H1 (cell line): ENCODE measurements at regions not wholly inside any gene's neighbourhood (a gene's known extent, or its start where the extent isn't known, plus 50 kb on each side); places are given as distances from the start of the nearest gene placed in this dataset.

Experiments used
- JUN ChIP-seq: IDR thresholded peaks from 2 replicates; pipeline ENCODE4 v1.6.1; 2011; ENCODE audit warnings: low read depth, mild to moderate bottlenecking, improper control_type of control experiment, low read length
- KDM4A ChIP-seq: IDR thresholded peaks from one replicate; pipeline ENCODE4 v1.7.1; 2012; ENCODE audit warnings: low read depth, mild to moderate bottlenecking, moderate library complexity, low read length, inconsistent platforms; ENCODE audit not compliant: severe bottlenecking
- MAFK ChIP-seq: IDR thresholded peaks from 2 replicates; pipeline ENCODE4 v1.6.1; 2012; ENCODE audit warnings: low read depth, mild to moderate bottlenecking, improper control_type of control experiment, low read length
- POLR2A ChIP-seq, 2 experiments: IDR thresholded peaks; 1 replicate in 1 of 2; 2 replicates in 1 of 2; pipeline ENCODE4 v1.6.1; 2011; ENCODE audit warnings: low read depth in 2 of 2, low read length in 2 of 2, mild to moderate bottlenecking in 2 of 2; ENCODE audit errors: control extremely low read depth in 1 of 2
- TEAD4 ChIP-seq: IDR thresholded peaks from 2 replicates; pipeline ENCODE4 v1.6.1; 2012; ENCODE audit warnings: low read depth, low read length, inconsistent platforms, mixed read lengths

DNA sequence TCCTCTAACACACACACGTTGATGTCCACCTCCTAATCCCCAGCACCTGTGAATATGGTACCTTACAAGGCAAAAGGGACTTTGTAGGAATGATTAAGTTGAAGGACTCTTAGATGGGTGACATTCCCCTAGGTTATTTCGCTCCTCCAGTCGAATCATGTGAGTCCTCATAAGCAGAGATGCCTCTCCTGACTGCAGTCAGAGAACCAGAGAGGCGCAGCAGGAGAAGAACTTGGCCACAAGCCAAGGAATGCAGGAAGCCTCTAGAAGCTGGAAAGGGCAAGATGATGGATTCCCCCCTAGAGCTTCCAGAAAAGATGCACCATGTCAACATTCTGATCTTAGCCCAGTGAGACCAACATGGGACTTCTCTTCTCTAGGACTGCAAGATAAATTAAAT, 133.1 kb upstream of the PTPRT start (continued):
- no peak for TF ChIP-seq TEAD4
- TF ChIP-seq POLR2A (IDR thresholded peaks at IDR 0.05; ENCODE audit: control extremely low read depth in 1 of 2, low read depth in 2 of 2, low read length in 2 of 2) = no peak
- no peak for TF ChIP-seq JUN
- TF ChIP-seq MAFK = no peak
- no peak for TF ChIP-seq KDM4A
